AG20443 (cell line): ENCODE measurements at regions not wholly inside any gene's neighbourhood (a gene's known extent, or its start where the extent isn't known, plus 50 kb on each side); places are given as distances from the start of the nearest gene placed in this dataset.

Experiments
- DNase-seq: peaks from one replicate; pipeline ENCODE4 v3.0.0; 2012; ENCODE audit warnings: low spot score, mixed read lengths

DNA sequence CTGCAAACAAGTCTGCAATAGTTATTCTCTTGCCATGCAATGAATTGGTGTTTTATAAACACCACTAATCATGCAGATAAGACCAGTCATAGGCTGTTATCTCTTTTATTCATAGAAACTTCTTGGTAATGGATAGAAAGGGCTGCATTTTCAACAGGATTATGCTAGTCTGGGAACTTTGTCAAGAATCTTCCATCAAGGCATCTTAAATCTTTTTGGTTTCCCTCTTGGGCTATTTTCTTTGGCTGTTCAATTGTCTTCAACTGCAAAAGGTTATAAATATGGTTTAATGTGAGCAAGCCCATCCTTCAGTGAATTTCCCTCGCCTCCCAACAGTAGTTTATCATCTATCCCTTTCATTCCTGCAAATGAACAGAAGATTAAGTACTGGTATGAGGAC lies 59.0 kb upstream of the MINAR1 start:
- no peak for DNase-seq

DNA sequence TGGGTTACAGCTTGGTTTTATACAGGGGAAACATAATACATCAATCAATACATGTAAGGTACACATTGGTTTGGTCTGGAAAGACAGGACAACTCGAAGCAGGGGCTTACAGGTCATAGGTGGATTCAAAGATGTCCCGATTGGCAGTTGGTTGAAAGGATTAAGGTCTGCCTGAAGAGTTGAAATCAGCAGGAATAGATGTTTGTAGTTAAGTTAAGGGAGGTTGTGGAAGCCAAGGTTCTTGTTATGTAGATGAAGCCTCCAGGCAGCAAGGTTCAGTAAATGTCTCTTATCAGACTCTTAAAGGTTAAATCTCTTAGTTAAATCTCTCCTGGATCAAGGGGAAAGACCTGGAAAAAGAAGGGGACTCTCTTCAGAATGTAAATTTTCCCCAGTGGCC lies 58.4 kb upstream of the MINAR1 start:
- DNase-seq = no peak

DNA sequence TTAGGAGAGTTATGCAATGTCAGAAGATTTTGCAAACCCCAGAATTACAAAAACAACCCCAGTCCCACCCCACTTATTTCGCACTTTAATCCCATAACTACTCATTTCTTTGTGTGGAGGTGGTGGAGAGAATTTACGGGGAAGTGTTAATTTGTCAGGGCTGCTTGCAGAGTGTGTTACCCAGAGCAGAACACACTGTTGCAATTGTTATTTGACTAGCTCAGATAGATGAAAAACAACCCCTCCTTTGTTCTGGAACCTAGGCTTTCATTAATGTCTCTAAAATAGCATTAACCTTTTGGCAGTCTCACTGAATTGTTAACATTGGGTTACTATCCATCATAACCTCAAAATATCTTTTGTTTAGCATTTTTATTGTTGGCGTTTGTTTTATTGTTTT lies 55.8 kb upstream of the MINAR1 start:
- no peak for DNase-seq

DNA sequence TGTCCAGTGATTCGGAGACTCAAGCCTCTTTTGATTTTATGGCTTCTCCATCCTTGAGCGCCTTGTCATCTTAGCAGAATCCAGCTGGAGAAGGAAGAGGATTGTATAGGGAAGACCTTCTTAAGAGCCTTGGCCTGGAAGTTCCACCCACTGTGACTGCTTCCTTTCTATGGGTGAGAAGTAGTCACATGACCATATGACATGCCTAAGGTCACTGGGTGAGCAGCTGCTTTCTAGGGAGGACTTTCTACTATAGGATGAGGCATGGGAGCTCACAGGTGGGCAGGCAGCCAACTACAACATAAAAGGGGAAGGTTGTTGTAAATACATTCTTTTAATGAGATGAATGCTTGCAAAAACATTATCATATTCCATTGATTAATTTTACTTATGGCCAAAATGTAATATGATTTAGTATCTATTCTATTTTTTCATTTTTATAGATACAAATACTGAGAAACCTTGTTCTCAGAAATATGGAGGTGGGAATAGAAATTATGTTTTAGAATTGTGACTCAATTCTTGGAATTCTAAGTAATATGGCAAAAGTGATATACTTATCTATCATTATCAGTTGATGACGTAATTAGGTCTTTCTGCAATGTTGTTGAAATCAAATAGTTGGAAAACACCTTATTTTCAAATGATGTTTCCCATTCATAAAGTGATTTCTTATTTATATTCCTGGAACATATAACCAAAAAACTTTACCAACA lies 53.6 kb upstream of the MINAR1 start:
- DNase-seq = no peak

DNA sequence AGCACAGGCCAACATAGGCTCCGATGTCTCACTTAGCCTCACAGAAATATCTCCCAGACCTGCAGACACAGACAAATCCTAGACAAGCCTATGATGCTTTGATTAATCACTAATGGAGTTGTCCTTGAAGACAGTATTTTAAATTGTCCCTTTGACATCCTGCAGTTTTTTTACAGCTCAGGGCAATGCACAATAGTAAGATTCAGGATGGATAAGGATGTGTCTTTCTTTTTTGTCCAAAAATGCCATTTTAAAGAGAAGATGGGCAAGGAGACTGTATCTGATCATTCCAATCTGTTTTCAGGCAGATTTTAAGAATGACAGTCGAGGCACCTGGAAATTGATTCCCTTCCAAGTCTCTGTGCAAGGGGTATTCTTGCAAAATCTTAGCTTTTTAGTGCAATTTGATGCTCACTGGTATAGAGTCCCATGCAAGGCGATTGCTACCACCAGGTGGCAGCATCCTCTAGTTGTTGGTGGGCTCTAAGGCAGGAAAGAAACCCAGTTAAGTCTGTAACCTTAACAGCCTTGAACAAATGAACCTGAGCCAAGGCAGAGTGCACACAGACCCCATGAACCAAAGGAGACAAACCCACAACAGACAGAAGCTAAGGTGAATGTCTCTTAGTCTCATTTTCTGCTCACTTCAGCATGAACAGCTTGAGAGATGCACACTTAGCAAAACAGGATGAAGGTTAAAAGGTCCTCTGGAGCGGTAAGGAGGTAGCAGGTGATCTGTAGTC lies 51.2 kb upstream of the MINAR1 start:
- peak; percentile 78 for DNase-seq

DNA sequence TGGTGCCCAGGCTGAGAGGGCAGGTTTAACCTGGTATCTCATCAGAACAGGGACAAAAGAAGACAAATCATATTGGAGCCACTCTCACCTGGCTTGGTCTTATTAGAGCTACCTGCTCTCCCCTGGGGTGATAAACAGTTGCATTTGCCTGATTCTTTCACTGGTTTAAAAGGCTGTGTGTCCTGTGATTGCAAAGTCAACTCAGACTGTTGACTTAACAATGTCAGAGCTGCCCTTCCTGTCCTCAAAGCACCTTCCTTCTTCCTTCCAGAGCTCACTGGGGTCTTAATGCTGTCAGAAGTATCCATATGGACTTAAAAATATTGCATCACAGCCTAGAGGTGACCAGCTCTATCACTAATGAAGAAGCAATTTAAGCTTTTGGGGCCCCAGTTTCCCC lies 50.5 kb upstream of the MINAR1 start:
- DNase-seq = no peak
